HUES48 (cell line): ENCODE measurements at regions not wholly inside any gene's neighbourhood (a gene's known extent, or its start where the extent isn't known, plus 50 kb on each side); places are given as distances from the start of the nearest gene placed in this dataset.
"Not testable (repeated sequence)": the region's sequence is repeated elsewhere in the genome, so short reads cannot be mapped to it uniquely, and the experiment has no call there.

Experiments used
- H3K27ac ChIP-seq: one replicate; pipeline ENCODE4 v1.7.0; 2013; ENCODE audit warnings: low read depth, low read length, inconsistent platforms
- H3K27me3 ChIP-seq: 2 replicates; pipeline ENCODE4 v1.6.1; 2013; ENCODE audit warnings: mild to moderate bottlenecking, low read length; ENCODE audit not compliant: control insufficient read depth, insufficient read depth
- H3K36me3 ChIP-seq: 2 replicates; pipeline ENCODE4 v1.6.1; 2013; ENCODE audit warnings: low read length; ENCODE audit not compliant: control insufficient read depth, insufficient read depth
- H3K4me1 ChIP-seq: 2 replicates; pipeline ENCODE4 v1.6.1; 2013; ENCODE audit warnings: mild to moderate bottlenecking, low read length; ENCODE audit not compliant: control insufficient read depth, insufficient read depth
- H3K4me3 ChIP-seq: 2 replicates; pipeline ENCODE4 v1.5.1; 2013; ENCODE audit warnings: mild to moderate bottlenecking, low read depth, low read length
- H3K9ac ChIP-seq: 2 replicates; pipeline ENCODE4 v1.6.1; 2013; ENCODE audit warnings: mild to moderate bottlenecking, low read depth, low read length, moderate library complexity
- H3K9me3 ChIP-seq: 2 replicates; pipeline ENCODE4 v1.6.1; 2013; ENCODE audit warnings: low read length; ENCODE audit not compliant: control insufficient read depth, insufficient read depth

GRCh38 chr14:101255765-101256125 is 305.6 kb upstream of the DIO3 start:
- Histone ChIP-seq H3K9ac (no peak overlapping the region), H3K27ac (no peak overlapping the region), H3K27me3 (no peaks in the 10 kb centered on the region; the same call in 1 of the 2 replicates), H3K36me3 (no peaks in the 10 kb centered on the region), H3K9me3 (no peaks in the 10 kb centered on the region), H3K4me3 (no peak overlapping the region), H3K4me1 (no peaks in the 10 kb centered on the region)

- H3K27ac ChIP-seq: no peak overlapping the region
- H3K9ac ChIP-seq: no peak overlapping the region
- no peak overlapping the region for H3K4me3 ChIP-seq
- no peaks in the 10 kb centered on the region for H3K36me3 ChIP-seq
- H3K4me1 ChIP-seq: no peaks in the 10 kb centered on the region
- no peaks in the 10 kb centered on the region; the same call in 1 of the 2 replicates for H3K27me3 ChIP-seq
- H3K9me3 ChIP-seq: no peaks in the 10 kb centered on the region
Measured at GRCh38 chr14:101256266-101256665, 305.0 kb upstream of the DIO3 start.

GRCh38 chr14:101257551-101257950 is 303.7 kb upstream of the DIO3 start:
- H3K36me3 ChIP-seq: no peaks in the 10 kb centered on the region
- no peak overlapping the region for H3K4me3 ChIP-seq
- no peak overlapping the region for H3K9ac ChIP-seq
- H3K27me3 ChIP-seq: no peaks in the 10 kb centered on the region; the same call in 1 of the 2 replicates
- no peaks in the 10 kb centered on the region for H3K4me1 ChIP-seq
- no peak overlapping the region for H3K27ac ChIP-seq
- H3K9me3 ChIP-seq: no peaks in the 10 kb centered on the region

GRCh38 chr14:101259748-101260147 is 301.5 kb upstream of the DIO3 start:
- H3K27me3 ChIP-seq: no peaks in the 10 kb centered on the region; the same call in 1 of the 2 replicates
- no peak overlapping the region for H3K9ac ChIP-seq
- H3K4me1 ChIP-seq: no peaks in the 10 kb centered on the region
- H3K4me3 ChIP-seq: no peak overlapping the region
- no peaks in the 10 kb centered on the region for H3K36me3 ChIP-seq
- no peak overlapping the region for H3K27ac ChIP-seq
- no peaks in the 10 kb centered on the region for H3K9me3 ChIP-seq

GRCh38 chr14:101266441-101266840 is 294.9 kb upstream of the DIO3 start:
- H3K9me3 ChIP-seq, H3K36me3 ChIP-seq, H3K9ac ChIP-seq, H3K4me1 ChIP-seq, H3K27ac ChIP-seq, H3K4me3 ChIP-seq, H3K27me3 ChIP-seq: not testable (repeated sequence)

- H3K27ac ChIP-seq: no peak overlapping the region
- H3K9ac ChIP-seq: no peak overlapping the region
Measured at GRCh38 chr14:101273091-101273490, 288.2 kb upstream of the DIO3 start.

GRCh38 chr14:101276309-101277091 is 284.8 kb upstream of the DIO3 start:
- Histone ChIP-seq H3K4me3 (no peak overlapping the region), H3K9me3 (0 out of 2 replicates have a peak, but pooled peaks cover 3% of the 10 kb centered on the region), H3K9ac (no peak overlapping the region), H3K36me3 (no peaks in the 10 kb centered on the region), H3K4me1 (peaks cover 7% of the 10 kb centered on the region; the same call in 1 of the 2 replicates), H3K27me3 (no peaks in the 10 kb centered on the region), H3K27ac (no peak overlapping the region)

More at GRCh38 chr14:101273091-101273490, 288.2 kb upstream of the DIO3 start:
- H3K4me1 ChIP-seq: peaks cover 7% of the 10 kb centered on the region; the same call in 1 of the 2 replicates
- H3K9me3 ChIP-seq: no peaks in the 10 kb centered on the region
- no peaks in the 10 kb centered on the region for H3K27me3 ChIP-seq
- no peaks in the 10 kb centered on the region for H3K36me3 ChIP-seq
- H3K4me3 ChIP-seq: no peak overlapping the region

- Histone ChIP-seq H3K9ac (no peak overlapping the region), H3K27ac (no peak overlapping the region), H3K36me3 (no peaks in the 10 kb centered on the region), H3K4me3 (no peak overlapping the region), H3K27me3 (no peaks in the 10 kb centered on the region), H3K4me1 (peaks cover 4% of the 10 kb centered on the region; the same call in 1 of the 2 replicates), H3K9me3 (peaks cover 3% of the 10 kb centered on the region; the same call in 1 of the 2 replicates)
Measured at GRCh38 chr14:101282418-101282817, 278.9 kb upstream of the DIO3 start.

GRCh38 chr14:101284711-101285110 is 276.6 kb upstream of the DIO3 start:
- Histone ChIP-seq H3K27me3 (no peaks in the 10 kb centered on the region), H3K4me3 (no peak overlapping the region), H3K9me3 (no peaks in the 10 kb centered on the region; the same call in 1 of the 2 replicates), H3K36me3 (no peaks in the 10 kb centered on the region), H3K27ac (no peak overlapping the region), H3K4me1 (peaks cover 10% of the 10 kb centered on the region), H3K9ac (no peak overlapping the region)

- H3K4me1 ChIP-seq: peaks cover 15% of the 10 kb centered on the region
- H3K9ac ChIP-seq: no peak overlapping the region
- H3K27ac ChIP-seq: no peak overlapping the region
- H3K9me3 ChIP-seq: no peaks in the 10 kb centered on the region; the same call in 1 of the 2 replicates
- no peaks in the 10 kb centered on the region for H3K36me3 ChIP-seq
- H3K27me3 ChIP-seq: no peaks in the 10 kb centered on the region
- H3K4me3 ChIP-seq: no peak overlapping the region
Measured at GRCh38 chr14:101286271-101287018, 274.9 kb upstream of the DIO3 start.
